Nephron progenitor cell (in vitro differentiated cells): ENCODE measurements at regions not wholly inside any gene's neighbourhood (a gene's known extent, or its start where the extent isn't known, plus 50 kb on each side); places are given as distances from the start of the nearest gene placed in this dataset.

Experiments used
- DNase-seq: peaks from one replicate; pipeline ENCODE4 v3.0.0; 2021
- H3K27ac Mint-ChIP-seq: 2 replicates; pipeline ENCODE4 v1.8.0; 2021; ENCODE audit warnings: mild to moderate bottlenecking, moderate library complexity, mixed read lengths
- H3K27me3 Mint-ChIP-seq: 2 replicates; pipeline ENCODE4 v1.8.0; 2021; ENCODE audit warnings: mild to moderate bottlenecking, low read depth, mixed read lengths; ENCODE audit not compliant: poor library complexity
- H3K36me3 Mint-ChIP-seq: 2 replicates; pipeline ENCODE4 v1.8.0; 2021; ENCODE audit warnings: low read depth, mixed read lengths
- H3K4me1 Mint-ChIP-seq: 2 replicates; pipeline ENCODE4 v1.8.0; 2021; ENCODE audit warnings: mixed read lengths
- H3K4me3 Mint-ChIP-seq: 2 replicates; pipeline ENCODE4 v1.8.0; 2021; ENCODE audit warnings: mild to moderate bottlenecking, moderate library complexity, mixed read lengths
- H3K9me3 Mint-ChIP-seq: 2 replicates; pipeline ENCODE4 v1.8.0; 2021; ENCODE audit warnings: mild to moderate bottlenecking, moderate library complexity, mixed read lengths
- CTCF ChIP-seq: fragments of 200-600 bp; sonication (generic); IDR thresholded peaks from 2 replicates; pipeline ENCODE4 v1.5.0; 2021; ENCODE audit warnings: antibody characterized with exemption

GRCh38 chr6:164101859-164102258, 687.3 kb downstream of the QKI start:
- no peaks in the 10 kb centered on the region for H3K9me3 Mint-ChIP-seq

DNA sequence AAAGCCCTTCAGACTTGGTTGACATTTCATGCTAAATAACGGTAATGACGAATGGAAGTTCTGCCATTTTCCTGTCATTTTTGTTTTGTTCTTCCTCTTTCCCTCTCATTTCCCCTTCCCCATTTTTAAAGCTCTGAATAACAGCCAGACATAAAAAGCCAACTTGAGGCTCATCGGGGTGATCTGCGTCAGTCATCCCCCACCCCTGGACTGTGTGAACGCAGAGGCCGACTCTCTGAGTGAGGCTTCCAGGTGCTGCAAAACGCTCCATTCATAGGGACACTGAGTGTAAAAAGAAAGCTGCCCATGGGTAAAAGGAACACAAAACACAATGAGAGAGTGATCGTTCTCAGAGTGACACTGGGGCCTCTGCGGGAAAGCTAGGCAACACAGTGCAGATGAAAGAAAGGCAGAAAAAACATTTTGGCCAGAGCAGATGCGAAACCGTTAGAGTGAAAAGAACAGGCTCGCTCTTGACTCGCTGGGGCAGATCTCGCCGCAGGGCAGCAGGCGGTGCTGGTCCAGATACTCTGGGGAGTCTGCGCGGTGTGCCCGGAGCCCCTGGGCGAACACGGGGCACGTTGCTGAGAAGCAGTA, 684.8 kb downstream of the QKI start:
- Mint-ChIP-seq H3K4me1 (peaks cover 21% of the 10 kb centered on the region), H3K36me3 (no peaks in the 10 kb centered on the region), H3K27me3 (peaks cover 4% of the 10 kb centered on the region), H3K9me3 (no peaks in the 10 kb centered on the region), H3K4me3 (no peak overlapping the region), H3K27ac (peak overlapping the region; percentile 4)
- TF ChIP-seq CTCF: no peak
- no peak for DNase-seq

More at GRCh38 chr6:164101859-164102258, 687.3 kb downstream of the QKI start:
- TF ChIP-seq CTCF: no peak
- Mint-ChIP-seq H3K27ac (no peak overlapping the region), H3K27me3 (peaks cover 4% of the 10 kb centered on the region), H3K36me3 (no peaks in the 10 kb centered on the region), H3K4me1 (peaks cover 29% of the 10 kb centered on the region), H3K4me3 (no peak overlapping the region)
- DNase-seq: no peak

GRCh38 chr6:164098857-164099267, 684.3 kb downstream of the QKI start:
- Mint-ChIP-seq H3K36me3 (no peaks in the 10 kb centered on the region), H3K27me3 (peaks cover 4% of the 10 kb centered on the region), H3K9me3 (no peaks in the 10 kb centered on the region), H3K4me1 (peaks cover 21% of the 10 kb centered on the region), H3K27ac (no peak overlapping the region), H3K4me3 (no peak overlapping the region)
- TF ChIP-seq CTCF: no peak
- DNase-seq: no peak

- Mint-ChIP-seq H3K4me1 (peaks cover 21% of the 10 kb centered on the region), H3K27ac (no peak overlapping the region), H3K4me3 (no peak overlapping the region), H3K27me3 (peaks cover 4% of the 10 kb centered on the region), H3K9me3 (no peaks in the 10 kb centered on the region), H3K36me3 (no peaks in the 10 kb centered on the region)
- TF ChIP-seq CTCF: no peak
- DNase-seq: no peak
These were observed 683.3 kb downstream of the QKI start for GRCh38 chr6:164097551-164098398.

DNA sequence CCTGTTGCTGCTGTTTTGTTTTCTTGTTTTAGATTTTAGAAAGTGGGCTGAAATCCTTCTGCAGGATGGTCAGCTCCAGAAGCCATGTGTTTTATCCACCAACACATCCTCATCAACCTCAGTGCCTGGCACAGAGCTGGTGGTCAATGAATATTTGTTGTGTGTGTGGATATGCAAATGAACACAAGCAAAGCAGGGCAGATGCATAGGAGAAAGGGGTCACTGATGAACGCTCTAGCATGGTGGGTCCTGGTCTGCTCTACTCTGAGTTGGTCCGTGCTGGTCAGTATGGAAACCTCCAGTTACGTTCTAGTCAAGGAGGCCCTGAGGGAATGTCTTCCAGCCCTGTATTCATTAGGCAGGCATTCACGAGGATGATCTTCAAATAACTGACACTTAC, 682.5 kb downstream of the QKI start:
- Mint-ChIP-seq H3K4me3 (no peak overlapping the region), H3K4me1 (peaks cover 14% of the 10 kb centered on the region), H3K36me3 (no peaks in the 10 kb centered on the region), H3K27ac (no peak overlapping the region), H3K9me3 (no peaks in the 10 kb centered on the region), H3K27me3 (peaks cover 4% of the 10 kb centered on the region)
- TF ChIP-seq CTCF: no peak
- no peak for DNase-seq
